SU-DHL-6 (cell line): ENCODE measurements at regions not wholly inside any gene's neighbourhood (a gene's known extent, or its start where the extent isn't known, plus 50 kb on each side); places are given as distances from the start of the nearest gene placed in this dataset.

Experiments used
- EZH2phosphoT487 ChIP-seq: fragments of 200-600 bp; sonication (generic), shearing (Covaris generic); conservative IDR thresholded peaks from 2 replicates; pipeline ENCODE4 v1.6.1; 2018; ENCODE audit warnings: mild to moderate bottlenecking, antibody characterized with exemption, low read length, moderate library complexity, mixed read lengths
- TF ChIP-seq, protein P1 (sequence below): fragments of 200-600 bp; sonication (generic); IDR thresholded peaks from one replicate; pipeline ENCODE4 v1.5.1; 2017; ENCODE audit warnings: antibody characterized with exemption, mild to moderate bottlenecking, low read length, moderate library complexity; ENCODE audit not compliant: insufficient read depth, poor library complexity, severe bottlenecking

DNA sequence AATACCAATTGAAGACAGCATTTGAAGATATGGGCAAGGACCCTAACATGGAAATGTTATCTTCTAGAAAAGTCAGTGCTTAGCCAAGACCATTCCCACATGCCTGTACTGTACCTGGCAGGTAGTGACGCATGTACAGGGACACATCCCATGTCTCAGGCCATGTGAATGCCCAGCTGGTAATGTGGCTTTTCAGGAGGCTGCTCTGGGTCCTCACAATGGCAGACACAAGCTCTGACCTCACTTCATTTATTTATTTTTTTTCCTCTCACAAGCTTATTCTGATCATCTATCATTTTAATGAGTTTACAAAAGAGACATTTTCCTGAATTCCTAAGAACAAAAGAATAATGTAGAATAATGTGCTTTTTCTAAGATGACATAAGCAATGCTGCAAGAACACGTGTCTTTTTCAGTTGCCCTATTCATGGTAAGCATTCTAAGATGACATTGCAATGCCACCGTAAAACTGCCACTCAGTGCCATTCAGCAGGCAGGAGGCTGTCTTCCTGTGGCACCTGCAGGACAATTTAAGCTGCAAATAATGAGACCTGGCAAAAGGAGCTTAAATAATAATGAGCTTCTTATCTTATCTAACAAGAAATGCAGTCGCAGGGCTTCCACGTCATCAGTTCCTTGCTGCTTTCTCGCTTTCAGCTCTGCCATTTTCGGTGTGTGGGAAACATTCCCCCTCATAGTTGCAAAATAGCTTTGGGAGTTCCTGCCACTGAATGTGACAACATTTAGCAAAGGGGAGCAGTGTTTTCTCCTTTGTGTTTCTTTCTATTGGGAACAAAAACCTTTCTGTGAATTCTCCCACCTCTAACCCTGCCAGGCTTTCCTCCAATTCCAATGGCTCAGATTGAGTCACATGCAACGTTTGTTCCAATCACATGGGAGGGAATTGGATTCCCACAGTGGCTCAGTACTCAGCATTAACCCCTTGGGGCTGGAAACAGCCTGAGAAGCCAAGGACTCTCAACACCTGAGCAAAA, 113.0 kb downstream of the SEC23IP start:
- TF ChIP-seq, protein P1, sequence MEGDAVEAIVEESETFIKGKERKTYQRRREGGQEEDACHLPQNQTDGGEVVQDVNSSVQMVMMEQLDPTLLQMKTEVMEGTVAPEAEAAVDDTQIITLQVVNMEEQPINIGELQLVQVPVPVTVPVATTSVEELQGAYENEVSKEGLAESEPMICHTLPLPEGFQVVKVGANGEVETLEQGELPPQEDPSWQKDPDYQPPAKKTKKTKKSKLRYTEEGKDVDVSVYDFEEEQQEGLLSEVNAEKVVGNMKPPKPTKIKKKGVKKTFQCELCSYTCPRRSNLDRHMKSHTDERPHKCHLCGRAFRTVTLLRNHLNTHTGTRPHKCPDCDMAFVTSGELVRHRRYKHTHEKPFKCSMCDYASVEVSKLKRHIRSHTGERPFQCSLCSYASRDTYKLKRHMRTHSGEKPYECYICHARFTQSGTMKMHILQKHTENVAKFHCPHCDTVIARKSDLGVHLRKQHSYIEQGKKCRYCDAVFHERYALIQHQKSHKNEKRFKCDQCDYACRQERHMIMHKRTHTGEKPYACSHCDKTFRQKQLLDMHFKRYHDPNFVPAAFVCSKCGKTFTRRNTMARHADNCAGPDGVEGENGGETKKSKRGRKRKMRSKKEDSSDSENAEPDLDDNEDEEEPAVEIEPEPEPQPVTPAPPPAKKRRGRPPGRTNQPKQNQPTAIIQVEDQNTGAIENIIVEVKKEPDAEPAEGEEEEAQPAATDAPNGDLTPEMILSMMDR = no peak
- no peak for TF ChIP-seq EZH2phosphoT487
